ENCODE measurements at regions not wholly inside any gene's neighbourhood (a gene's known extent, or its start where the extent isn't known, plus 50 kb on each side); places are given as distances from the start of the nearest gene placed in this dataset.

DNA sequence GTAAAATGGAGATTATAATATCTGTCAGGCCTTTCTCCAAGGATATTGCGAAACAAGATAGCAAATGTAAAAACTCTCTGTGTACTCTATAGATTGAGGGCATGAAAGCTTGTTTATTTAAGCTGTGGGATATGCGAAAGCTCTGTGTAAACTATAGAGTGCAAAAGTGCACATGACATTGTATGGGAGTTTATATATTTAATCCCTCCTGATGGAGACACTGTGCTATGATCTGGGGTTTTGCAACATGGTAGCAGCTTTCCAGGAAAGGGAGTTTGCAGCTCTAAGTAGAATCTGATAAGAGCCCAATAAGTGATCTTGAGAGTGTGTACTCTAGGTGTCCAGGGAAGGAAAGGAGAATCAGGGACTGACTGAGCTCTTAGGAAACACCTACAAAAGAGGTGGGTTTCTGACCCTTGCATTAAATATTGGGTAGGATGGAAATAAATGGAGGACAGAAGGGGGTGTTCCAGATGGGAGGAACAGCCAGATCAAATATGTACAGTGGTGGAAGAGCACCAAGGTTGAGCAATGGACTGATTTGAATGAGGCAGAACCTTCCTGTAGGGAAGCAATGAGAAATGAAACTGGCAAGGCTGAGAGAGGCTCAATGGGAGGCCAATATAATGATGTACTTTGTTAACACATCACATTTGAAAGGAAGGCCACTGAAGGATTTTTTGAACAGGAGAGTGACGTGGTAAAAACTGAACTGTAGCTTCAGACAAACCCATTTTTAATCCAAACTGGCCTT lies 450.1 kb downstream of the GJA1 start (continued):
- TF ChIP-seq DMTF1 (CRISPR knock-in tag; IDR thresholded peaks at IDR 0.05): no peak
- no peak for TF ChIP-seq MTF1 (CRISPR knock-in tag; IDR thresholded peaks at IDR 0.05)
- TF ChIP-seq, protein P1, sequence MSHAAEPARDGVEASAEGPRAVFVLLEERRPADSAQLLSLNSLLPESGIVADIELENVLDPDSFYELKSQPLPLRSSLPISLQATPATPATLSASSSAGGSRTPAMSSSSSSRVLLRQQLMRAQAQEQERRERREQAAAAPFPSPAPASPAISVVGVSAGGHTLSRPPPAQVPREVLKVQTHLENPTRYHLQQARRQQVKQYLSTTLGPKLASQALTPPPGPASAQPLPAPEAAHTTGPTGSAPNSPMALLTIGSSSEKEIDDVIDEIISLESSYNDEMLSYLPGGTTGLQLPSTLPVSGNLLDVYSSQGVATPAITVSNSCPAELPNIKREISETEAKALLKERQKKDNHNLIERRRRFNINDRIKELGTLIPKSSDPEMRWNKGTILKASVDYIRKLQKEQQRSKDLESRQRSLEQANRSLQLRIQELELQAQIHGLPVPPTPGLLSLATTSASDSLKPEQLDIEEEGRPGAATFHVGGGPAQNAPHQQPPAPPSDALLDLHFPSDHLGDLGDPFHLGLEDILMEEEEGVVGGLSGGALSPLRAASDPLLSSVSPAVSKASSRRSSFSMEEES (CRISPR knock-in tag; IDR thresholded peaks at IDR 0.05): peak; percentile 44; the same call in 1 of the 2 replicates
- TF ChIP-seq TOE1 (CRISPR knock-in tag; IDR thresholded peaks at IDR 0.05): no peak; the same call in 1 of the 2 replicates
- TF ChIP-seq, protein P2, sequence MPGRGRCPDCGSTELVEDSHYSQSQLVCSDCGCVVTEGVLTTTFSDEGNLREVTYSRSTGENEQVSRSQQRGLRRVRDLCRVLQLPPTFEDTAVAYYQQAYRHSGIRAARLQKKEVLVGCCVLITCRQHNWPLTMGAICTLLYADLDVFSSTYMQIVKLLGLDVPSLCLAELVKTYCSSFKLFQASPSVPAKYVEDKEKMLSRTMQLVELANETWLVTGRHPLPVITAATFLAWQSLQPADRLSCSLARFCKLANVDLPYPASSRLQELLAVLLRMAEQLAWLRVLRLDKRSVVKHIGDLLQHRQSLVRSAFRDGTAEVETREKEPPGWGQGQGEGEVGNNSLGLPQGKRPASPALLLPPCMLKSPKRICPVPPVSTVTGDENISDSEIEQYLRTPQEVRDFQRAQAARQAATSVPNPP (CRISPR knock-in tag; IDR thresholded peaks at IDR 0.05): 0 out of 2 replicates have a peak, but pooled peaks have one; percentile 41
- no peak for TF ChIP-seq ZEB1 (IDR thresholded peaks at IDR 0.05; ENCODE audit: insufficient replicate concordance, low read depth)
- TF ChIP-seq STAG1 (CRISPR knock-in tag; IDR thresholded peaks at IDR 0.05): no peak
- peak; percentile 81 for TF ChIP-seq TARDBP (CRISPR knock-in tag; IDR thresholded peaks at IDR 0.05)
- TF ChIP-seq, protein P3, sequence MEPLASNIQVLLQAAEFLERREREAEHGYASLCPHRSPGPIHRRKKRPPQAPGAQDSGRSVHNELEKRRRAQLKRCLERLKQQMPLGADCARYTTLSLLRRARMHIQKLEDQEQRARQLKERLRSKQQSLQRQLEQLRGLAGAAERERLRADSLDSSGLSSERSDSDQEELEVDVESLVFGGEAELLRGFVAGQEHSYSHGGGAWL (CRISPR knock-in tag; IDR thresholded peaks at IDR 0.05): no peak
